ENCODE measurements at regions not wholly inside any gene's neighbourhood (a gene's known extent, or its start where the extent isn't known, plus 50 kb on each side); places are given as distances from the start of the nearest gene placed in this dataset.

DNA sequence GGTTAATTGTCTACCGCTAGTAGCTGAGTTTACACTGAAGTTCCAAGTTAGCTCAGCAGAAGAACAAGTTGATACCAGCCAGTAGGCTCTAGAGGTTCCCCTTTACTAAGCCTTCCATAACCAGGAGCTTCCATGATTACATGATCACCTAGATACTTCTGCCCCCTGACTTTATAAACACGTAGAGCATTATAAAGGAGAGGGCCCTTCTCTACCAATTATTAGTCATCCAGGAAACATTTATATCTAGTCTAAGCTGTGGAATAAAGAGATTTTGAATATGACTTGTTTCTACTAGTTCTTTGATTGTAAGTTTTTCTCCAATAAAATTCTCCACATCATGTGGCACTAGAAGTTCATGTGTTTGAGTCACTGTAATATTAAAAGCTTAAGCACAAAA lies 818.1 kb upstream of the PCDH10 start:
- TF ChIP-seq, protein P1, sequence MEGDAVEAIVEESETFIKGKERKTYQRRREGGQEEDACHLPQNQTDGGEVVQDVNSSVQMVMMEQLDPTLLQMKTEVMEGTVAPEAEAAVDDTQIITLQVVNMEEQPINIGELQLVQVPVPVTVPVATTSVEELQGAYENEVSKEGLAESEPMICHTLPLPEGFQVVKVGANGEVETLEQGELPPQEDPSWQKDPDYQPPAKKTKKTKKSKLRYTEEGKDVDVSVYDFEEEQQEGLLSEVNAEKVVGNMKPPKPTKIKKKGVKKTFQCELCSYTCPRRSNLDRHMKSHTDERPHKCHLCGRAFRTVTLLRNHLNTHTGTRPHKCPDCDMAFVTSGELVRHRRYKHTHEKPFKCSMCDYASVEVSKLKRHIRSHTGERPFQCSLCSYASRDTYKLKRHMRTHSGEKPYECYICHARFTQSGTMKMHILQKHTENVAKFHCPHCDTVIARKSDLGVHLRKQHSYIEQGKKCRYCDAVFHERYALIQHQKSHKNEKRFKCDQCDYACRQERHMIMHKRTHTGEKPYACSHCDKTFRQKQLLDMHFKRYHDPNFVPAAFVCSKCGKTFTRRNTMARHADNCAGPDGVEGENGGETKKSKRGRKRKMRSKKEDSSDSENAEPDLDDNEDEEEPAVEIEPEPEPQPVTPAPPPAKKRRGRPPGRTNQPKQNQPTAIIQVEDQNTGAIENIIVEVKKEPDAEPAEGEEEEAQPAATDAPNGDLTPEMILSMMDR (conservative IDR thresholded peaks at IDR 0.05; ENCODE audit: low read depth, low read length), result no peak
- TF ChIP-seq EZH2phosphoT487 (IDR thresholded peaks at IDR 0.05; ENCODE audit: borderline replicate concordance, low read length), result no peak
